ENCODE measurements at regions not wholly inside any gene's neighbourhood (a gene's known extent, or its start where the extent isn't known, plus 50 kb on each side); places are given as distances from the start of the nearest gene placed in this dataset.

DNA sequence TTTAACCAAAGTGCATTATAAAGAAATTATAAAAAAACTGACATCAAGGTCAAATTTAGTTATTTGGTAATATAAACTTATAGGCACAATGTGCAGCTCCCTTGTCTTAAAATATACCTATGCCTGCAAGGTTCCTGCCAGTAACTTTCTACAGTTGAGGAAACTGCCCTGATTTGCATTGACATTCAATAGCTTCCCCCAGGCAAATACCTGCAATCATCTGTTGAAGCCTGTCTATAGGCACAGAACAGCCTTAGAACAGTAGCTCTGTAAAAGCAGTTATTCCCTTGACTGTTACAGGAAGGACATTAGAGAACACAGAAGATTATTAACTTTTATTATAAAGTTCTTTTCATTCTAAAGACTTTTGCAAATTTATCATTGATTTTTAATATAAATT is 1239.5 kb downstream of the PCDH9 start:
- Histone ChIP-seq H3K4me1 (no peaks in the 10 kb centered on the region), H3K4me3 (no peak overlapping the region), H3K27ac (no peak overlapping the region), H3K27me3 (no peaks in the 10 kb centered on the region), H3K9me3 (no peaks in the 10 kb centered on the region), H3K36me3 (no peaks in the 10 kb centered on the region)
- DNase-seq (ENCODE audit: low spot score in 2 of 2), result no peak
- TF ChIP-seq POLR2A (IDR thresholded peaks at IDR 0.05) (no peak), POLR2AphosphoS5 (IDR thresholded peaks at IDR 0.05) (no peak), EP300 (IDR thresholded peaks at IDR 0.05) (no peak)
- TF ChIP-seq, protein P1, sequence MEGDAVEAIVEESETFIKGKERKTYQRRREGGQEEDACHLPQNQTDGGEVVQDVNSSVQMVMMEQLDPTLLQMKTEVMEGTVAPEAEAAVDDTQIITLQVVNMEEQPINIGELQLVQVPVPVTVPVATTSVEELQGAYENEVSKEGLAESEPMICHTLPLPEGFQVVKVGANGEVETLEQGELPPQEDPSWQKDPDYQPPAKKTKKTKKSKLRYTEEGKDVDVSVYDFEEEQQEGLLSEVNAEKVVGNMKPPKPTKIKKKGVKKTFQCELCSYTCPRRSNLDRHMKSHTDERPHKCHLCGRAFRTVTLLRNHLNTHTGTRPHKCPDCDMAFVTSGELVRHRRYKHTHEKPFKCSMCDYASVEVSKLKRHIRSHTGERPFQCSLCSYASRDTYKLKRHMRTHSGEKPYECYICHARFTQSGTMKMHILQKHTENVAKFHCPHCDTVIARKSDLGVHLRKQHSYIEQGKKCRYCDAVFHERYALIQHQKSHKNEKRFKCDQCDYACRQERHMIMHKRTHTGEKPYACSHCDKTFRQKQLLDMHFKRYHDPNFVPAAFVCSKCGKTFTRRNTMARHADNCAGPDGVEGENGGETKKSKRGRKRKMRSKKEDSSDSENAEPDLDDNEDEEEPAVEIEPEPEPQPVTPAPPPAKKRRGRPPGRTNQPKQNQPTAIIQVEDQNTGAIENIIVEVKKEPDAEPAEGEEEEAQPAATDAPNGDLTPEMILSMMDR (IDR thresholded peaks at IDR 0.05), result no peak

DNA sequence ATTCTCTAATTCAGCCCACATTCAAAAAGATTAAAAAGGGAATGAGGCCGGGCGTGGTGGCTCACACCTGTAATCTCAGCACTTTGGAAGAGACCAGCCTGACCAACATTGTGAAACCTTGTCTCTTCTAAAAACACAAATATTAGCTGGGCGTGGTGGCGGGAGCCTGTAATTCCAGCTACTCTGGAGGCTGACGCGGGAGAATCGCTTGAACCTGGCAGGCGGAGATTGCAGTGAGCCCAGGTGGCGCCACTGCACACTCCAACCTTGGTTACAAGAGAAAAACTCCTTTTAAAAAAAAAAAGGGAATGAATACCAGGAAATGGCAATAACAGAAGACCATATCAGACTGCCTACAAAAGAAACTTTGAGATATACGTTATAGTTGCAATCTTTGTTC is 1244.5 kb downstream of the PCDH9 start:
- no peak for DNase-seq (ENCODE audit: low spot score in 2 of 2)
- H3K27ac ChIP-seq, result no peak overlapping the region
- TF ChIP-seq EP300 (IDR thresholded peaks at IDR 0.05), result no peak
- TF ChIP-seq, protein P1 (IDR thresholded peaks at IDR 0.05), result no peak
- H3K27me3 ChIP-seq, result no peaks in the 10 kb centered on the region
- no peaks in the 10 kb centered on the region for H3K4me1 ChIP-seq
- no peaks in the 10 kb centered on the region for H3K9me3 ChIP-seq
- no peak overlapping the region for H3K4me3 ChIP-seq
- 94% methylated on average over 10 of the region's 10 CpGs for WGBS
- no peaks in the 10 kb centered on the region for H3K36me3 ChIP-seq

DNA sequence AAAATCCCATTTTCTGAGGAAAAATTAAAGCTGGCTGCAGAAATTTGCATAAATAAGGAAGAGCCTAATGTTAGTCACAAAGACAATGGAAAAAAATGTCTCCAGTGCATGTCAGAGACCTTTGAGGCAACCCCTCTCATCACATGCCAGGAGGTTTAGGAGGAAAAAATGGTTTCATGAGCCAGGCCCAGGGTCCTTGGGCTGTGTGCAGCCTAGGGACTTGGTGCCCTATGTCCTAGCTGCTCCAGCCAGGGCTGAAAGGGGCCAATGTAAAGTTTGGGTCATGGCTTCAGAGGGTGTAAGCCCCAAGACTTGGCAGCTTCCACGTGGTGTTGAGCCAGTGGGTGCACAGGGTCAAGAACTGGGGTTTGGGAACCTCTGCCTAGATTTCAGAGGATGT is 1252.6 kb downstream of the PCDH9 start:
- no peak for DNase-seq (ENCODE audit: low spot score in 2 of 2)
- TF ChIP-seq EP300 (IDR thresholded peaks at IDR 0.05), result no peak
- TF ChIP-seq, protein P1 (IDR thresholded peaks at IDR 0.05), result no peak
- TF ChIP-seq POLR2AphosphoS5 (IDR thresholded peaks at IDR 0.05), result no peak
- TF ChIP-seq POLR2A (IDR thresholded peaks at IDR 0.05), result no peak
- Histone ChIP-seq H3K9me3 (no peaks in the 10 kb centered on the region), H3K27ac (no peak overlapping the region), H3K36me3 (no peaks in the 10 kb centered on the region), H3K27me3 (no peaks in the 10 kb centered on the region), H3K4me1 (no peaks in the 10 kb centered on the region), H3K4me3 (no peak overlapping the region)
- WGBS, result 67% methylated on average over 1 of the region's 1 CpG

DNA sequence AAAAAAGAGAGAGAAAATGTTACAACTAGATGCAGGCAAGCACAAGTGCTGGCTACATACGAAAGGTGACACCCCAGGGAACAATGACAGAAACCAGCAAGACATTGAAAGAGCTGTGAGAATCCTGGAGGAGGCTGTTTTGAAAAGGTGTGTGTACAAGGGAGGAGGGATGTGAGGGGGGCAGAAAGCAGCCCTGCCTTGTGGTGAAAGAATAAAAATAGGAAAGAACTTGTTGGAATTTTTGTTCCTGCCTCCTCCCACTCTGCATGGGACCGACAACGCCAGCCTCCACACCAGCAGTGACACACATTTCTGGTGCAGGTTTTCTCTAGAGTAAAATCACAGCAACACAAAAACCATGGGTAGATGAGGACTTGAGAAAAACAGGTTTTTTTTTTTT is 1258.6 kb downstream of the PCDH9 start:
- Histone ChIP-seq H3K27ac (no peak overlapping the region), H3K27me3 (no peaks in the 10 kb centered on the region), H3K4me3 (no peak overlapping the region), H3K4me1 (no peaks in the 10 kb centered on the region), H3K9me3 (no peaks in the 10 kb centered on the region), H3K36me3 (no peaks in the 10 kb centered on the region)
- TF ChIP-seq POLR2AphosphoS5 (IDR thresholded peaks at IDR 0.05) (no peak), POLR2A (IDR thresholded peaks at IDR 0.05) (no peak), EP300 (IDR thresholded peaks at IDR 0.05) (no peak)
- TF ChIP-seq, protein P1 (IDR thresholded peaks at IDR 0.05), result no peak
- WGBS, result 62% methylated on average over 3 of the region's 3 CpGs
- DNase-seq (ENCODE audit: low spot score in 2 of 2), result no peak

DNA sequence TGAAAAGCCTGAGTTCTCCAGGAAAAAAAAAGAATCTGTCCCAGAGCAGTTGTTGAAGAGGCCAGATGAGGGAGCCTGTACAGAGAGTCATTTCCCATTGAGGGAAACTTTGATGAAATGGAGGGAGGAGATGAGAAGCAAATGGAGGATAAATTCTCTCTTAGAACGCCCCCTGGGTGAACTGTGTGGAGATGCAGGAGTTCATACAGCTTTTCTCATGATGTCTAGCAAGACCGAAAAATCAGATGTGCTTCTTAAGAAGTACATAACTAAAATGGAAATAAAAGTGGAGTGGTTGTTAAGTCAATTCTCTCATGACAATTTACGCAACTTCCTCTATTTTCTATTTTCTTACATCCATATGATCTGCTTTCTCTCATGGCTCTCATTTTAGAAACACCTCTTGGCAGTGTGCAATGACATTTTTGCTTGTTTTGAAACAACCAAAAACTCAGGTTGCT is 1263.1 kb downstream of the PCDH9 start:
- Histone ChIP-seq H3K36me3 (no peaks in the 10 kb centered on the region), H3K9me3 (no peaks in the 10 kb centered on the region), H3K4me3 (no peak overlapping the region), H3K27ac (no peak overlapping the region), H3K4me1 (no peaks in the 10 kb centered on the region), H3K27me3 (no peaks in the 10 kb centered on the region)
- no peak for DNase-seq (ENCODE audit: low spot score in 2 of 2)
- no peak for TF ChIP-seq EP300 (IDR thresholded peaks at IDR 0.05)
- no peak for TF ChIP-seq POLR2AphosphoS5 (IDR thresholded peaks at IDR 0.05)
- TF ChIP-seq POLR2A (IDR thresholded peaks at IDR 0.05), result no peak
- TF ChIP-seq, protein P1 (IDR thresholded peaks at IDR 0.05), result no peak
- 75% methylated on average over 3 of the region's 3 CpGs for WGBS

Measured in suprapubic skin (tissue), 4 donors.